ENCODE measurements at regions not wholly inside any gene's neighbourhood (a gene's known extent, or its start where the extent isn't known, plus 50 kb on each side); places are given as distances from the start of the nearest gene placed in this dataset.
A peak's percentile ranks its signal among the peaks of the same experiment; 100 is the strongest.

DNA sequence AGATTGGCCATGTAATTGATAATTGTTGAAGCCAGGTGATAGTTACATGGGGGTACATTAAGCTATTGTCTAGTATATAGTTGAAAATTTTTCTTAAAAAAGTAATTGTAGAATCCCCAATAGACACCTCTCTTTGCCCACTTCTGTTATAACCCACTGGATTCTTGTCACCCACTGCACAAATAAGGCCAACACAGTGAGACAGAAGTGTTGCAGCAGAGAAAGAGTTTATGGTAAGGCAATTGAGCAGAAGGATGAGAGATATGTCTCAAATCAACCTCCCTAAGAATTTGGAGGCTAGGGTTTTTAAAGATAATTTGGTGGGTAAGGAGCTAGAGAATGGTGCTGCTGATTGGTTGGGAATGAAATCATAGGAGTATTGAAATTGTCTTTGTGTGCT lies 270.3 kb upstream of the TAC1 start:
- CTCF ChIA-PET: no interaction called here

DNA sequence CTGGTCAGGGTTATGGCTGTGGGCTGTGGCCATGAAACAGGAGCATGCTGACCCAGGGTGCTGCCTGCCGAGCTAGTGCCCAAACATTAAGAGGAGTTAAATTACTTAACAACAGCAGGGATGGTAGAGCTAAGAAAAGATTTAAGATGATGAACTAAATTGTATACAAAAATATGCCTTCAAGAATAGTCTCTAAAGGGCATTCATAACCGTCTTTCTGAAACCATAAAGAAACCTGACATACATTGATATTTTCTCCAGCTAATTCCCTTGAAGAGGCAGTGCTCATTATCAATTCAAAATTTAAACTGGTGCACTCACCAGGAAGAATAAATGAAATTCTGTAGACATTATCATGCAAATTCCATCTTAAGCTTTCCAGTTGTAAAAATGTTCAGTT lies 265.8 kb upstream of the TAC1 start:
- no peaks in the 10 kb centered on the region for H3K9me3 ChIP-seq (ENCODE audit: low read length)
- H3K27ac Mint-ChIP-seq: no peak overlapping the region
- H3K36me3 ChIP-seq (ENCODE audit: insufficient read depth, low read length): no peaks in the 10 kb centered on the region
- no peaks in the 10 kb centered on the region for H3K4me1 Mint-ChIP-seq
- H3K27ac ChIP-seq (ENCODE audit: low read depth, low read length): no peak overlapping the region
- H3K27me3 Mint-ChIP-seq: peaks cover 0 to 3% of the 10 kb centered on the region in 2 donors
- H3K4me3 ChIP-seq (ENCODE audit: low read length): no peak overlapping the region
- CTCF ChIA-PET: no interaction called here
- H3K27me3 ChIP-seq (ENCODE audit: insufficient read depth, low read length, poor library complexity, severe bottlenecking): no peaks in the 10 kb centered on the region
- peaks cover 0 to 1% (median 0%) of the 10 kb centered on the region in 3 donors for H3K36me3 Mint-ChIP-seq
- POLR2A ChIA-PET: no interaction called here
- no peaks in the 10 kb centered on the region for H3K4me1 ChIP-seq (ENCODE audit: insufficient read depth, low read length)
- DNase-seq: no peak
- H3K9me3 Mint-ChIP-seq: peaks cover 2 to 17% (median 8%) of the 10 kb centered on the region in 5 donors
- H3K4me3 Mint-ChIP-seq: no peak overlapping the region

More for the DNA sequence above, 270.3 kb upstream of the TAC1 start:
- no peaks in the 10 kb centered on the region for H3K9me3 ChIP-seq (ENCODE audit: low read length)
- no peaks in the 10 kb centered on the region for H3K4me1 ChIP-seq (ENCODE audit: insufficient read depth, low read length)
- H3K4me3 Mint-ChIP-seq: no peak overlapping the region
- no peak overlapping the region for H3K27ac Mint-ChIP-seq
- H3K4me1 Mint-ChIP-seq: no peaks in the 10 kb centered on the region
- no peak for DNase-seq
- H3K27ac ChIP-seq (ENCODE audit: low read depth, low read length): no peak overlapping the region
- POLR2A ChIA-PET: no interaction called here
- no peaks in the 10 kb centered on the region for H3K36me3 Mint-ChIP-seq
- no peaks in the 10 kb centered on the region for H3K36me3 ChIP-seq (ENCODE audit: insufficient read depth, low read length)
- peaks cover 4 to 21% (median 15%) of the 10 kb centered on the region in 5 donors for H3K9me3 Mint-ChIP-seq
- H3K27me3 ChIP-seq (ENCODE audit: insufficient read depth, low read length, poor library complexity, severe bottlenecking): no peaks in the 10 kb centered on the region
- H3K4me3 ChIP-seq (ENCODE audit: low read length): no peak overlapping the region
- H3K27me3 Mint-ChIP-seq: peaks cover 0 to under 1% of the 10 kb centered on the region in 2 donors

DNA sequence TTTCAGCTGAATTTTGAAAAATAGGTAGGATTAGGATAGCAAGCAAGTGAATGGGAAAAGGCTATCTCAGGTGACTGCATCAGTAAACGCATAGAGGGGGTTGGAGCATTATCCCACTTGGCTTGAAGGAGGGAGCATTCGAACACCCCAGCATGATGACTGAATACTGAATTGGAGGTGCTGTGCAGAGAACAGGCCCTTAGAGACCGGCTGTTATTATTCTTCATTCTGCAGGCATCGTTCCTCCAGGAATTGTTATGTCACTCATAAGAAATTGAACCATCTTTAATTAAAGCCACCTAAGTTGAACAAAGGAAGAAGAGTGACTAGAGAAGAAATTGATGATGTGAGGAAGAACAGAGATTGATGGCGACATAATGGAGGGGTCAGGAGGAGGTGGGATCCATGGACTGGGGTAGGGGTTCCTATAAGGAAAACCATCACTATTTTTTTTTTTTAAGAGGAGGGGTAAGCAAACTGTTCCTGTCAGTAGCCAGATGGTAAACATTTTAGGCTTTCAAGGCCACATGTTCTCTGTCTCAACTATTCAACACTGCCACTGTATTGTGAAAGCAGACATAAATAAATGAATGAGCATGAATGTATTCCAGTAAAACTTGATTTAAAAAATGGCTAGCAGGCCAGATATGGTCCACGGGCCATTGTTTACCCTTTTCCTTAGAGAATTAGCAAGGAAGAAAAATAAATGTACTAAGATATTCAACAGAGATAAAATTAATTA lies 264.7 kb upstream of the TAC1 start:
- H3K4me1 ChIP-seq (ENCODE audit: insufficient read depth, low read length): no peaks in the 10 kb centered on the region
- ChIA-PET POLR2A (no interaction called here), CTCF (no interaction called here)
- Mint-ChIP-seq H3K4me1 (no peaks in the 10 kb centered on the region), H3K36me3 (peaks cover 0 to 1% (median 0%) of the 10 kb centered on the region in 3 donors), H3K4me3 (no peak overlapping the region), H3K27ac (no peak overlapping the region), H3K9me3 (peaks cover 0 to 9% (median 2%) of the 10 kb centered on the region in 5 donors), H3K27me3 (peaks cover 0 to 3% of the 10 kb centered on the region in 2 donors)
- no peak overlapping the region for H3K4me3 ChIP-seq (ENCODE audit: low read length)
- H3K27me3 ChIP-seq (ENCODE audit: insufficient read depth, low read length, poor library complexity, severe bottlenecking): no peaks in the 10 kb centered on the region
- no peaks in the 10 kb centered on the region for H3K9me3 ChIP-seq (ENCODE audit: low read length)
- no peak overlapping the region for H3K27ac ChIP-seq (ENCODE audit: low read depth, low read length)
- H3K36me3 ChIP-seq (ENCODE audit: insufficient read depth, low read length): no peaks in the 10 kb centered on the region
- DNase-seq: no peak

DNA sequence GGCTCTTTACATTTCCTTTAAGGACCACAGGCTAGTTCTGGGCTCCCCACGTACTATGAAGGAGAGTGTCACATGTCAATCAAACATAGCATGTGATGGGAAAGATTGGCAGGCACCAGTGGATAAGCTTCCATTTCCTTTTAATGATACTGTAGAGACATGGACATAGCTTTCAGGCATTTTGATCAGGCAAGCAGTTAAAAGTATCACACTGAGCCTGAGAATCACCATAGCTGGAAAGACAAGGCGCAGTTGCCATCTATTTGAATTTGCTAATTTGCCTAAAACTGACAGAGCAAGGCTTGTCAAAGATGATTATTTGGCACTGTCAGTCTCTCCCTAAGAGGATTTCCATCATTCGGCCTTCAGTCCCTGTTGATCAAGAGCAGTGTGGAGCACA lies 263.4 kb upstream of the TAC1 start:
- DNase-seq: no peak
- H3K4me3 ChIP-seq (ENCODE audit: low read length): no peak overlapping the region
- no peak overlapping the region for H3K27ac ChIP-seq (ENCODE audit: low read depth, low read length)
- no peaks in the 10 kb centered on the region for H3K36me3 ChIP-seq (ENCODE audit: insufficient read depth, low read length)
- no peak overlapping the region for H3K4me3 Mint-ChIP-seq
- peaks cover 0 to 1% (median 0%) of the 10 kb centered on the region in 3 donors for H3K36me3 Mint-ChIP-seq
- no peaks in the 10 kb centered on the region for H3K27me3 ChIP-seq (ENCODE audit: insufficient read depth, low read length, poor library complexity, severe bottlenecking)
- POLR2A ChIA-PET: no interaction called here
- H3K9me3 Mint-ChIP-seq: peaks cover 0 to 2% (median 0%) of the 10 kb centered on the region in 5 donors
- peaks cover 0 to 3% of the 10 kb centered on the region in 2 donors for H3K27me3 Mint-ChIP-seq
- H3K4me1 ChIP-seq (ENCODE audit: insufficient read depth, low read length): no peaks in the 10 kb centered on the region
- H3K4me1 Mint-ChIP-seq: no peaks in the 10 kb centered on the region
- H3K9me3 ChIP-seq (ENCODE audit: low read length): no peaks in the 10 kb centered on the region
- H3K27ac Mint-ChIP-seq: no peak overlapping the region
- CTCF ChIA-PET: no interaction called here

DNA sequence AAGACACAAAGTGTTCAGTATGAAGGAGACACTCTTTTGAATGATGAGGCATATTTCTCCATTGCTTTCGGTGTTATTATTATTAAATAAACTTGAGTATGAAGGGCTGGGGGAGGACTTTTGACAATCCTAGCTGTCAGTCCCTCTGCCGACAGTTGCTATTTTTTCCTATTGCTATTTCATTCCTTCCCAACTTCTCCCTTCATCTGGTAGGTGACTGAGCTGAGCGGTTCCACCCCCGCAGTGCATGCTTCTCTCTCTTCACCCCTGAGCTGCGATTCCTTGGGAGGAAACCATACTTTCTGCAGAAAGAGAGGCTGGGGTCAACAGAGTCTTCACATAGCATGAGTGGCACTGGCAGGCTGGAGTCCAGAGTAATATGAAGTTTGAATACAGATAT lies 261.2 kb upstream of the TAC1 start:
- ChIA-PET CTCF (no interaction called here), POLR2A (no interaction called here)

DNA sequence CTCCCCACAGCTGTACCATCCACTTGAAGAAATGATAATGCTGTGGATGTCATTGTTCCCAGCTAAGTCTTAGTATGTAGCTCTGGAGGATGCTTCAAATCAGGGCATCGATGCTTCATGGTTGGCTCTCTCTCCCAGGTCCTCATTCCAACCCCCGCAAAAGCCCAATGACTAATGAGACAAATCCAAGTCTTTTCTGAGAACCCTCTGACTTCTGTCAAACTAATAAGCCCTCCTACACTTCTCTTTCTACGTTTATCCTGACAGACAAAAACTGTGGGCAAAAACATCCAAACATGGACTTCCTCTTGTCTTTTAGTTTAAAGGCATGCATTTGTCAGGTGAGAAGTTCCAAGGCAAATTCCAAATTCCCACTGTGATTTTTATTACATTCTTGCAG lies 260.4 kb upstream of the TAC1 start:
- Histone ChIP-seq H3K4me1 (ENCODE audit: insufficient read depth, low read length) (no peaks in the 10 kb centered on the region), H3K27ac (ENCODE audit: low read depth, low read length) (no peak overlapping the region), H3K9me3 (ENCODE audit: low read length) (no peaks in the 10 kb centered on the region), H3K27me3 (ENCODE audit: insufficient read depth, low read length, poor library complexity, severe bottlenecking) (no peaks in the 10 kb centered on the region), H3K36me3 (ENCODE audit: insufficient read depth, low read length) (no peaks in the 10 kb centered on the region), H3K4me3 (ENCODE audit: low read length) (no peak overlapping the region)
- Mint-ChIP-seq H3K36me3 (peaks cover 0 to 1% (median 0%) of the 10 kb centered on the region in 3 donors), H3K4me1 (no peaks in the 10 kb centered on the region), H3K9me3 (no peaks in the 10 kb centered on the region), H3K27me3 (peaks cover 0 to 3% of the 10 kb centered on the region in 2 donors), H3K27ac (no peak overlapping the region), H3K4me3 (no peak overlapping the region)
- ChIA-PET CTCF (interaction anchor here (1.2 kb wide), 1 partner anchor 16 kb away, joined by 3 read pairs; no protein-coding TSS in a partner anchor), POLR2A (no interaction called here)
- no peak for DNase-seq

More for the DNA sequence above, 261.2 kb upstream of the TAC1 start:
- Mint-ChIP-seq H3K4me1 (no peaks in the 10 kb centered on the region), H3K36me3 (peaks cover 0 to 1% (median 0%) of the 10 kb centered on the region in 3 donors), H3K27me3 (peaks cover 0 to 3% of the 10 kb centered on the region in 2 donors), H3K4me3 (no peak overlapping the region), H3K27ac (no peak overlapping the region), H3K9me3 (no peaks in the 10 kb centered on the region)
- H3K4me3 ChIP-seq (ENCODE audit: low read length): no peak overlapping the region
- no peak for DNase-seq
- H3K27ac ChIP-seq (ENCODE audit: low read depth, low read length): no peak overlapping the region
- no peaks in the 10 kb centered on the region for H3K9me3 ChIP-seq (ENCODE audit: low read length)
- no peaks in the 10 kb centered on the region for H3K4me1 ChIP-seq (ENCODE audit: insufficient read depth, low read length)
- no peaks in the 10 kb centered on the region for H3K36me3 ChIP-seq (ENCODE audit: insufficient read depth, low read length)
- no peaks in the 10 kb centered on the region for H3K27me3 ChIP-seq (ENCODE audit: insufficient read depth, low read length, poor library complexity, severe bottlenecking)

DNA sequence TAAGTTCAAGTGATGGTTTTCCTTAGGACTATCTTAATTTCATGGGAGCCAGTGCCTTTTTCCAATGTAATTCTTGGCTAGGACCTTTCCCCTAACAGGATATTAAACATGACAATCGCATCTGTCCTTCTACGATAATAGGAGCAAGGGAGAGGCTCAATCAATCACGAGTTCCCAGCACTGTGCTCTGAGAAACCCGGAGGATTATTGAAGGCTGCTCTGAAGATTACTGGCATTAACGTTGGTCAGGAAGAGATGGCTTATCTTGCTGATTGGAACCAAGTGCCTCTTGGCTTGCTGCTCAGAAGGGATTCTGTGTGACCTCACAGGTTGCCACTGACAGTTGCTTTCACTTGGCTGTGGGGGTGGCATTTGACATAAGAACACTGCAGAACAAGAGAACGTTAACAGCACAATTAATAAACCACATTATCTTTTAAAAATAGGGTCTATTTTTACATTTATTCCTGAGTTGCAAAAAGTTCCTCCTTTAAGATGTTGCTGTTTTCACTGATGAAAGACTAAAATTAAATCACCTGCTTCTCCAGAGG lies 252.1 kb upstream of the TAC1 start:
- no peak overlapping the region for H3K4me3 ChIP-seq (ENCODE audit: low read length)
- Mint-ChIP-seq H3K9me3 (peaks cover 0 to 2% (median 0%) of the 10 kb centered on the region in 5 donors), H3K4me1 (no peaks in the 10 kb centered on the region), H3K36me3 (no peaks in the 10 kb centered on the region), H3K4me3 (no peak overlapping the region), H3K27ac (peak overlapping the region in 1 of 8 donors; percentile 21), H3K27me3 (peaks cover 0 to 2% of the 10 kb centered on the region in 2 donors)
- H3K27ac ChIP-seq (ENCODE audit: low read depth, low read length): no peak overlapping the region
- H3K4me1 ChIP-seq (ENCODE audit: insufficient read depth, low read length): no peaks in the 10 kb centered on the region
- no peaks in the 10 kb centered on the region for H3K36me3 ChIP-seq (ENCODE audit: insufficient read depth, low read length)
- no peaks in the 10 kb centered on the region for H3K9me3 ChIP-seq (ENCODE audit: low read length)
- no peaks in the 10 kb centered on the region for H3K27me3 ChIP-seq (ENCODE audit: insufficient read depth, low read length, poor library complexity, severe bottlenecking)
- CTCF ChIA-PET: no interaction called here
- POLR2A ChIA-PET: no interaction called here
- no peak for DNase-seq

DNA sequence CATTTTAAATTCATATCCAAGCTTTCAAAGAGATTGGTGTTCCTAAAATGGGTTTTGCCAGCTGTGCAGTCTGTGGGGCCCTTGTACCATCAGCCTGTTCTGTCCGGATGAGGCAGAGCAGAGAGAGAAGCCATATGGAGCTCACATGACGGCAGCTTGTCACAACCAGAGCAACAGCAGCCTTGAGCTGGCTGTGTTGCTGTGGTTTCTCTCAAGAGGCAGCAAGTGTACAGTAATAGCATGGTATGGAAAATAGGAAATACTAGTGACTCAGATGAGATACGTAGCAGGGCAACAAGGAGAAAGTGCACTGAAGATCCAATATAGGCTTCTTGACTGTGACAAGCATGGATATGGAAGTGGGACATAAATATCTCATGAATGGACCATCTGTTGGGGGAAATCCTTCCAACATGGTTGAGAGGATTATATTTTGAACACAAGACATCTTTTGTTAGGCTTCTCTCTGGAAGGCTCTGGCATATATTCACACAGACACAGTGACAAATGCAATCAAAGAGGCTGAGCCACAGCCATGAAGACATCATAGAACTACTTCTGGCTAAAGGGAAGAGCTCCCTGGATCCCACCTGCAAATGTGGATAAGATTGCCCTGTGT lies 251.0 kb upstream of the TAC1 start:
- peaks cover 0 to 2% (median 0%) of the 10 kb centered on the region in 5 donors for H3K9me3 Mint-ChIP-seq
- peaks cover 0 to 2% of the 10 kb centered on the region in 2 donors for H3K27me3 Mint-ChIP-seq
- no peak overlapping the region for H3K27ac Mint-ChIP-seq
- CTCF ChIA-PET: no interaction called here
- Histone ChIP-seq H3K27ac (ENCODE audit: low read depth, low read length) (no peak overlapping the region), H3K4me1 (ENCODE audit: insufficient read depth, low read length) (no peaks in the 10 kb centered on the region), H3K9me3 (ENCODE audit: low read length) (no peaks in the 10 kb centered on the region), H3K27me3 (ENCODE audit: insufficient read depth, low read length, poor library complexity, severe bottlenecking) (no peaks in the 10 kb centered on the region), H3K36me3 (ENCODE audit: insufficient read depth, low read length) (no peaks in the 10 kb centered on the region), H3K4me3 (ENCODE audit: low read length) (no peak overlapping the region)
- no peak overlapping the region for H3K4me3 Mint-ChIP-seq
- no peaks in the 10 kb centered on the region for H3K4me1 Mint-ChIP-seq
- DNase-seq: no peak
- no peaks in the 10 kb centered on the region for H3K36me3 Mint-ChIP-seq
- POLR2A ChIA-PET: no interaction called here

All from CD8-positive, alpha-beta memory T cell (primary cell).